HEK293 (cell line): ENCODE measurements at regions not wholly inside any gene's neighbourhood (a gene's known extent, or its start where the extent isn't known, plus 50 kb on each side); places are given as distances from the start of the nearest gene placed in this dataset.

Experiments
- CTCF ChIA-PET: fragments of 350-600 bp; formaldehyde crosslinking; extraction: SDS; loops from one replicate; lab custom pipeline; 2021; ENCODE audit warnings: antibody characterized with exemption; lab: Yijun Ruan, JAX
- POLR2A ChIA-PET: fragments of 300-600 bp; formaldehyde crosslinking; extraction: SDS; loops from one replicate; lab custom pipeline; 2020; ENCODE audit warnings: antibody characterized with exemption, inconsistent platforms; lab: Yijun Ruan, JAX
- H3K27ac ChIP-seq: fragments of 200-500 bp; sonication (Bioruptor generic); 2 replicates; pipeline ENCODE4 v1.5.1; 2014; ENCODE audit warnings: low read depth, low read length, control low read depth, inconsistent platforms; ENCODE audit errors: extremely low read depth
- H3K36me3 ChIP-seq, 2 experiments: fragments of 200-500 bp in 1 of 2; sonication (Bioruptor generic) in 1 of 2; 1 replicate in 1 of 2; 2 replicates in 1 of 2; pipeline ENCODE4 v1.5.1; 2014 to 2017; ENCODE audit warnings: inconsistent platforms in 2 of 2, low read length in 2 of 2; ENCODE audit not compliant: control insufficient read depth in 2 of 2, insufficient read depth in 1 of 2
- H3K4me1 ChIP-seq: fragments of 200-500 bp; sonication (Bioruptor generic); 2 replicates; pipeline ENCODE4 v1.5.1; 2014; ENCODE audit warnings: mild to moderate bottlenecking, low read length, inconsistent platforms; ENCODE audit not compliant: control insufficient read depth, insufficient read depth
- H3K4me3 ChIP-seq: 2 replicates; pipeline ENCODE4 v1.5.1; 2011; ENCODE audit warnings: low read depth, mild to moderate bottlenecking, control low read depth, low read length, moderate library complexity
- H3K9me3 ChIP-seq: fragments of 200-500 bp; sonication (Bioruptor generic); 2 replicates; pipeline ENCODE4 v1.5.1; 2014; ENCODE audit warnings: low read depth, low read length, inconsistent platforms; ENCODE audit not compliant: control insufficient read depth, insufficient read depth
- GFI1B ChIP-seq: fragments of 450-650 bp; formaldehyde crosslinking; IDR thresholded peaks from 2 replicates; pipeline ENCODE4 v1.5.1; 2016; ENCODE audit warnings: missing biosample characterization, missing genetic modification characterization
- KLF1 ChIP-seq: fragments of 450-650 bp; formaldehyde crosslinking; IDR thresholded peaks from 2 replicates; pipeline ENCODE4 v1.5.1; 2016; ENCODE audit warnings: missing biosample characterization, missing genetic modification characterization
- KLF16 ChIP-seq: fragments of 450-650 bp; formaldehyde crosslinking; IDR thresholded peaks from 2 replicates; pipeline ENCODE4 v1.5.1; 2017; ENCODE audit warnings: missing biosample characterization, missing genetic modification characterization
- OSR2 ChIP-seq: fragments of 450-650 bp; formaldehyde crosslinking; IDR thresholded peaks from 2 replicates; pipeline ENCODE4 v1.5.1; 2016; ENCODE audit warnings: missing biosample characterization, missing genetic modification characterization
- PATZ1 ChIP-seq: fragments of 450-650 bp; formaldehyde crosslinking; IDR thresholded peaks from 2 replicates; pipeline ENCODE4 v1.5.1; 2016; ENCODE audit warnings: missing biosample characterization, missing genetic modification characterization
- SALL2 ChIP-seq: fragments of 450-650 bp; formaldehyde crosslinking; IDR thresholded peaks from 2 replicates; pipeline ENCODE4 v1.5.0; 2017; ENCODE audit warnings: missing biosample characterization, mild to moderate bottlenecking, missing genetic modification characterization, borderline replicate concordance
- ZBTB6 ChIP-seq: fragments of 450-650 bp; formaldehyde crosslinking; IDR thresholded peaks from 2 replicates; pipeline ENCODE4 v1.5.1; 2017; ENCODE audit warnings: missing biosample characterization, missing genetic modification characterization
- ZFHX2 ChIP-seq: fragments of 450-650 bp; formaldehyde crosslinking; conservative IDR thresholded peaks from 2 replicates; pipeline ENCODE4 v1.5.1; 2016; ENCODE audit warnings: missing biosample characterization, missing genetic modification characterization
- ZFP41 ChIP-seq: fragments of 450-650 bp; formaldehyde crosslinking; IDR thresholded peaks from 2 replicates; pipeline ENCODE4 v1.5.1; 2016; ENCODE audit warnings: missing biosample characterization, missing genetic modification characterization, borderline replicate concordance
- ZNF138 ChIP-seq: fragments of 450-650 bp; formaldehyde crosslinking; IDR thresholded peaks from 2 replicates; pipeline ENCODE4 v1.5.1; 2016; ENCODE audit warnings: missing biosample characterization, missing genetic modification characterization, borderline replicate concordance
- ZNF223 ChIP-seq: fragments of 450-650 bp; formaldehyde crosslinking; IDR thresholded peaks from 2 replicates; pipeline ENCODE4 v1.5.1; 2016; ENCODE audit warnings: missing biosample characterization, missing genetic modification characterization
- ZNF248 ChIP-seq: fragments of 450-650 bp; formaldehyde crosslinking; IDR thresholded peaks from 2 replicates; pipeline ENCODE4 v1.5.1; 2017; ENCODE audit warnings: missing biosample characterization, missing genetic modification characterization
- ZNF501 ChIP-seq: fragments of 450-650 bp; formaldehyde crosslinking; IDR thresholded peaks from 2 replicates; pipeline ENCODE4 v1.5.1; 2016; ENCODE audit warnings: missing biosample characterization, missing genetic modification characterization
- ZNF677 ChIP-seq: fragments of 450-650 bp; IDR thresholded peaks from 2 replicates; pipeline ENCODE4 v1.5.0; 2018; ENCODE audit warnings: missing biosample characterization, mild to moderate bottlenecking, missing genetic modification characterization, moderate library complexity
- ZNF747 ChIP-seq: fragments of 450-650 bp; formaldehyde crosslinking; IDR thresholded peaks from 2 replicates; pipeline ENCODE4 v1.5.1; 2016; ENCODE audit warnings: missing biosample characterization, missing genetic modification characterization
- ZNF837 ChIP-seq: fragments of 450-650 bp; formaldehyde crosslinking; IDR thresholded peaks from 2 replicates; pipeline ENCODE4 v1.5.1; 2016; ENCODE audit warnings: missing biosample characterization, missing genetic modification characterization
- TF ChIP-seq, protein P1 (sequence below): IDR thresholded peaks from 2 replicates; pipeline ENCODE4 v1.6.1; 2011; ENCODE audit warnings: mild to moderate bottlenecking, low read depth, low read length, borderline replicate concordance
- TF ChIP-seq, protein P2 (sequence below): fragments of 450-650 bp; formaldehyde crosslinking; IDR thresholded peaks from 2 replicates; pipeline ENCODE4 v1.5.1; 2016; ENCODE audit warnings: missing biosample characterization, missing genetic modification characterization
- TF ChIP-seq, protein P3 (sequence below): fragments of 450-650 bp; formaldehyde crosslinking; IDR thresholded peaks from 2 replicates; pipeline ENCODE4 v1.5.1; 2016; ENCODE audit warnings: missing biosample characterization, missing genetic modification characterization

GRCh38 chr11:129640671-129641070, 175.0 kb upstream of the TMEM45B start:
- ChIA-PET POLR2A (no interaction called here), CTCF (interaction anchor here (1.1 kb wide), 1 partner anchor 13 kb away, joined by 3 read pairs; no protein-coding TSS in a partner anchor)
- H3K36me3 ChIP-seq, result no peaks in the 10 kb centered on the region
- TF ChIP-seq ZFP41 (tag by site-specific recombination) (no peak), ZBTB6 (0 out of 2 replicates have a peak, but pooled peaks have one; percentile 39)
- TF ChIP-seq, all 188 proteins: peak for 1
- H3K4me1 ChIP-seq, result no peaks in the 10 kb centered on the region; the same call in 1 of the 2 replicates
- no peaks in the 10 kb centered on the region for H3K9me3 ChIP-seq
- H3K4me3 ChIP-seq, result no peak overlapping the region
- no peak overlapping the region for H3K27ac ChIP-seq

DNA sequence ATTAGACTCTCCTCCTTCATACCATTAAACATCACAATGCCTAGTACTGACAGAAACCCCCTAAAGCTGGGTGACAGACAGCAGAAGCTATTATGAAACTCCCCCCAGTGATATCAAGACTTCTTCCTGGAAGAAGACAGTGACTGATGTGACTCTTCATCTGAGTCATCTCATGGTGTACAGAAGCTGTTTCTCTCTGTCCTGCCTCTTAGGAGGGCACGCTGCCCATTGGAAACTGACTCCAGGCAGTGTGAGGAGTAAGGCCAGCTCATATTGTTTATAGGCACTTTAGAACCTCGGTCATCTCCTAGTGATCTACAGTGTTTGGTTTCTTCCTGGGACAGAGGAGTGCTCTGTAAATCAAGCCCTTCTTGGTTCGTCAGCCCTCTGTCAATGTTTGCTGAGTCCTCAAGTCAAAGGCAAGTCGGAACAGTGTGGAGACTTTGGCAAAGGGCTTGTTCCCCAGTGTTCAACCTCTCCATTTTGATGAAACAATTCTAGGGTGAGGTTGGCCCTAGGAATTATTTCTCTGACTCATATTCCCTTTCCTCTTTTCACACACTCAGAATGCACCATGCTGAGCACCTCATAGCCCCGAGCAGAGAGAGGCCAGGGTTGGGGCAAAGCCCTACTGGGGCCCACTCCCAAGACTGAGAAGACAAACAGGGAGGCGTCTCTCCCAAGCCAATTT, 172.5 kb upstream of the TMEM45B start:
- H3K4me1 ChIP-seq, result no peaks in the 10 kb centered on the region; the same call in 1 of the 2 replicates
- ChIA-PET POLR2A (no interaction called here), CTCF (interaction anchor here (1.3 kb wide), 1 partner anchor 56 kb away, joined by 3 read pairs; no protein-coding TSS in a partner anchor)

More for the DNA sequence above, 172.5 kb upstream of the TMEM45B start:
- Histone ChIP-seq H3K4me3 (no peak overlapping the region), H3K36me3 (no peaks in the 10 kb centered on the region), H3K9me3 (no peaks in the 10 kb centered on the region), H3K27ac (no peak overlapping the region)
- TF ChIP-seq, protein P1, sequence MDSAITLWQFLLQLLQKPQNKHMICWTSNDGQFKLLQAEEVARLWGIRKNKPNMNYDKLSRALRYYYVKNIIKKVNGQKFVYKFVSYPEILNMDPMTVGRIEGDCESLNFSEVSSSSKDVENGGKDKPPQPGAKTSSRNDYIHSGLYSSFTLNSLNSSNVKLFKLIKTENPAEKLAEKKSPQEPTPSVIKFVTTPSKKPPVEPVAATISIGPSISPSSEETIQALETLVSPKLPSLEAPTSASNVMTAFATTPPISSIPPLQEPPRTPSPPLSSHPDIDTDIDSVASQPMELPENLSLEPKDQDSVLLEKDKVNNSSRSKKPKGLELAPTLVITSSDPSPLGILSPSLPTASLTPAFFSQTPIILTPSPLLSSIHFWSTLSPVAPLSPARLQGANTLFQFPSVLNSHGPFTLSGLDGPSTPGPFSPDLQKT, result no peak
- TF ChIP-seq KLF1 (tag by site-specific recombination), result no peak
- TF ChIP-seq ZNF501 (tag by site-specific recombination), result no peak
- no peak for TF ChIP-seq KLF16 (tag by site-specific recombination)
- TF ChIP-seq ZNF223, result no peak
- TF ChIP-seq, protein P2, sequence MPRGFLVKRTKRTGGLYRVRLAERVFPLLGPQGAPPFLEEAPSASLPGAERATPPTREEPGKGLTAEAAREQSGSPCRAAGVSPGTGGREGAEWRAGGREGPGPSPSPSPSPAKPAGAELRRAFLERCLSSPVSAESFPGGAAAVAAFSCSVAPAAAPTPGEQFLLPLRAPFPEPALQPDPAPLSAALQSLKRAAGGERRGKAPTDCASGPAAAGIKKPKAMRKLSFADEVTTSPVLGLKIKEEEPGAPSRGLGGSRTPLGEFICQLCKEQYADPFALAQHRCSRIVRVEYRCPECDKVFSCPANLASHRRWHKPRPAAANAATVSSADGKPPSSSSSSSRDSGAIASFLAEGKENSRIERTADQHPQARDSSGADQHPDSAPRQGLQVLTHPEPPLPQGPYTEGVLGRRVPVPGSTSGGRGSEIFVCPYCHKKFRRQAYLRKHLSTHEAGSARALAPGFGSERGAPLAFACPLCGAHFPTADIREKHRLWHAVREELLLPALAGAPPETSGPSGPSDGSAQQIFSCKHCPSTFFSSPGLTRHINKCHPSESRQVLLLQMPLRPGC (tag by site-specific recombination), result no peak
- TF ChIP-seq PATZ1, result no peak
- TF ChIP-seq GFI1B (tag by site-specific recombination), result no peak
- TF ChIP-seq ZNF747, result no peak
- TF ChIP-seq OSR2 (tag by site-specific recombination), result no peak
- TF ChIP-seq ZNF138 (tag by site-specific recombination), result no peak
- TF ChIP-seq, protein P3, sequence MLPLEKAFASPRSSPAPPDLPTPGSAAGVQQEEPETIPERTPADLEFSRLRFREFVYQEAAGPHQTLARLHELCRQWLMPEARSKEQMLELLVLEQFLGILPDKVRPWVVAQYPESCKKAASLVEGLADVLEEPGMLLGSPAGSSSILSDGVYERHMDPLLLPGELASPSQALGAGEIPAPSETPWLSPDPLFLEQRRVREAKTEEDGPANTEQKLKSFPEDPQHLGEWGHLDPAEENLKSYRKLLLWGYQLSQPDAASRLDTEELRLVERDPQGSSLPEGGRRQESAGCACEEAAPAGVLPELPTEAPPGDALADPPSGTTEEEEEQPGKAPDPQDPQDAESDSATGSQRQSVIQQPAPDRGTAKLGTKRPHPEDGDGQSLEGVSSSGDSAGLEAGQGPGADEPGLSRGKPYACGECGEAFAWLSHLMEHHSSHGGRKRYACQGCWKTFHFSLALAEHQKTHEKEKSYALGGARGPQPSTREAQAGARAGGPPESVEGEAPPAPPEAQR, result no peak
- TF ChIP-seq ZFHX2, result no peak
- no peak for TF ChIP-seq ZNF248
- no peak for TF ChIP-seq ZNF677
- no peak for TF ChIP-seq ZNF837 (tag by site-specific recombination)
- no peak for TF ChIP-seq SALL2
